OCI-LY7 (cell line): ENCODE measurements at regions not wholly inside any gene's neighbourhood (a gene's known extent, or its start where the extent isn't known, plus 50 kb on each side); places are given as distances from the start of the nearest gene placed in this dataset.

Experiments used
- BruUV-seq: library from RNA; stranded (reverse); fragments of 400-500 nt; replicated peaks from 2 replicates; lab custom pipeline; 2021; lab: Mats Ljungman, UMichigan
- CTCF ChIA-PET: fragments of 300-600 bp; sonication (Branson Sonifier 250); formaldehyde crosslinking; loops from one replicate; lab custom pipeline; 2022; ENCODE audit warnings: antibody characterized with exemption; ENCODE audit not compliant: unreplicated experiment; lab: Charles Lee
- POLR2A ChIA-PET: fragments of 300-600 bp; sonication (Branson Sonifier 250); formaldehyde crosslinking; loops from one replicate; lab custom pipeline; 2022; ENCODE audit warnings: antibody characterized with exemption; lab: Charles Lee
- DNase-seq: peaks from one replicate; pipeline ENCODE4 v3.0.0-alpha.2; 2015; ENCODE audit warnings: low spot score
- H2AFZ ChIP-seq: fragments of 200-600 bp; sonication (generic), shearing (Covaris generic); 2 replicates; pipeline ENCODE4 v1.6.1; 2014; ENCODE audit warnings: mild to moderate bottlenecking, antibody characterized with exemption, low read length, moderate library complexity
- H3K27ac ChIP-seq: fragments of 200-600 bp; sonication (generic); 2 replicates; pipeline ENCODE4 v1.5.1; 2014; ENCODE audit warnings: mixed run types, low read depth, mild to moderate bottlenecking, moderate library complexity, low read length, inconsistent platforms; ENCODE audit not compliant: poor library complexity, severe bottlenecking
- H3K36me3 ChIP-seq: fragments of 200-600 bp; sonication (generic); 2 replicates; pipeline ENCODE4 v1.6.1; 2014; ENCODE audit warnings: mild to moderate bottlenecking, antibody characterized with exemption, low read length, moderate library complexity, mixed read lengths; ENCODE audit not compliant: insufficient read depth
- H3K4me1 ChIP-seq: fragments of 200-600 bp; sonication (generic); 2 replicates; pipeline ENCODE4 v1.5.1; 2014; ENCODE audit warnings: mild to moderate bottlenecking, low read length; ENCODE audit not compliant: insufficient read depth, poor library complexity, severe bottlenecking
- H3K4me2 ChIP-seq: fragments of 200-600 bp; sonication (generic); 2 replicates; pipeline ENCODE4 v1.6.1; 2014; ENCODE audit warnings: mild to moderate bottlenecking, low read length
- H3K4me3 ChIP-seq: fragments of 200-600 bp; sonication (generic); 2 replicates; pipeline ENCODE4 v1.5.1; 2014; ENCODE audit warnings: mild to moderate bottlenecking, low read depth, low read length; ENCODE audit not compliant: poor library complexity, severe bottlenecking
- H3K79me2 ChIP-seq: fragments of 200-600 bp; sonication (generic); 2 replicates; pipeline ENCODE4 v1.6.1; 2016; ENCODE audit warnings: low read depth, mild to moderate bottlenecking, low read length, moderate library complexity, mixed read lengths; ENCODE audit not compliant: insufficient read depth
- H3K9me2 ChIP-seq: fragments of 200-600 bp; sonication (generic); 2 replicates; pipeline ENCODE4 v1.6.1; 2016; ENCODE audit warnings: mild to moderate bottlenecking, low read length, mixed read lengths; ENCODE audit not compliant: insufficient read depth
- H3K9me3 ChIP-seq: fragments of 200-600 bp; sonication (generic); 2 replicates; pipeline ENCODE4 v1.6.1; 2014; ENCODE audit warnings: mild to moderate bottlenecking, mixed run types, low read length, mixed read lengths
- H4K20me1 ChIP-seq: fragments of 200-600 bp; sonication (generic); 2 replicates; pipeline ENCODE4 v1.6.1; 2014; ENCODE audit warnings: mild to moderate bottlenecking, antibody characterized with exemption, low read length, moderate library complexity, mixed read lengths; ENCODE audit not compliant: insufficient read depth
- CTCF ChIP-seq: fragments of 200-600 bp; sonication (generic); conservative IDR thresholded peaks from 2 replicates; pipeline ENCODE4 v1.5.1; 2014; ENCODE audit warnings: mild to moderate bottlenecking, antibody characterized with exemption, low read length, moderate library complexity, mixed read lengths
- EZH2phosphoT487 ChIP-seq: fragments of 200-600 bp; sonication (generic); IDR thresholded peaks from 2 replicates; pipeline ENCODE4 v1.6.1; 2018; ENCODE audit warnings: low read depth, borderline replicate concordance, mild to moderate bottlenecking, mixed run types, antibody characterized with exemption, low read length, moderate library complexity, mixed read lengths
- intact Hi-C: fragments of 100-400 bp; cut with micrococcal nuclease; formaldehyde crosslinking; loops from one replicate; pipeline ENCODE4 v1.10.0; 2022; ENCODE audit not compliant: unreplicated experiment

- no peak for TF ChIP-seq EZH2phosphoT487
- TF ChIP-seq CTCF, result no peak
- no peak for DNase-seq
- ChIA-PET POLR2A (no interaction called here), CTCF (no interaction called here)
- Histone ChIP-seq H3K27ac (no peak overlapping the region), H3K79me2 (no peaks in the 10 kb centered on the region), H3K4me2 (no peak overlapping the region), H2AFZ (no peak overlapping the region), H3K36me3 (no peaks in the 10 kb centered on the region), H4K20me1 (no peaks in the 10 kb centered on the region), H3K4me1 (no peaks in the 10 kb centered on the region), H3K4me3 (no peak overlapping the region), H3K9me2 (no peaks in the 10 kb centered on the region), H3K9me3 (no peaks in the 10 kb centered on the region)
- no TSS peak for BruUV-seq
- intact Hi-C loops, result no loop called here
Observed at GRCh38 chr6:108791700-108792099, 56.5 kb upstream of the ARMC2 start.

GRCh38 chr6:108793516-108794251, 54.5 kb upstream of the ARMC2 start:
- no peaks in the 10 kb centered on the region for H3K9me3 ChIP-seq
- H3K4me3 ChIP-seq, result no peak overlapping the region
- H4K20me1 ChIP-seq, result no peaks in the 10 kb centered on the region
- no peak overlapping the region for H3K4me2 ChIP-seq
- H2AFZ ChIP-seq, result no peak overlapping the region
- no peak for DNase-seq
- H3K27ac ChIP-seq, result no peak overlapping the region
- no peaks in the 10 kb centered on the region for H3K79me2 ChIP-seq
- POLR2A ChIA-PET, result no interaction called here
- TF ChIP-seq CTCF (no peak), EZH2phosphoT487 (no peak)
- BruUV-seq, result no TSS peak
- intact Hi-C loops, result no loop called here
- no peaks in the 10 kb centered on the region for H3K9me2 ChIP-seq
- H3K36me3 ChIP-seq, result no peaks in the 10 kb centered on the region
- H3K4me1 ChIP-seq, result no peaks in the 10 kb centered on the region
- CTCF ChIA-PET, result no interaction called here

DNA sequence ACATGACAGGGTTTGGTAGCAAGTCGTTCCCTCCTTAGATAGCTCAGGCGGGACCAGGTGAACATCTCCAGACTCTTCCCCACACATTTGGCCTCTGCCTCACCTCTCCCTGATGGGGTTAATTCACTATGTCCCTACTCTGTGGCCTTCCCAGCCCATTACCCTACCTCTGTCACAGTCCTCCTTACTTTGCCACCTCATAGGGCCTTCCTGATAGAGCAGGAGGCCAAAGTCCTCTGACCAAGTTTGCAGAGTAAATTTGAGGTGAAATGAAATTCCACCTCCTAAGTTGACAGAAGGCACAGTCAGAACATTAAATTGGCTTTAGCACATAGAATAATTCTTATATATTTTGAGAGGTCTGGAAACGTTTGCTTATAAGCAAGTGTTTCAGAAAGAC, 53.1 kb upstream of the ARMC2 start:
- no peak for TF ChIP-seq CTCF
- TF ChIP-seq EZH2phosphoT487, result no peak
- intact Hi-C loops, result no loop called here
- no peaks in the 10 kb centered on the region for H3K36me3 ChIP-seq
- DNase-seq, result no peak
- no peak overlapping the region for H3K4me2 ChIP-seq
- H3K9me2 ChIP-seq, result no peaks in the 10 kb centered on the region
- no peaks in the 10 kb centered on the region for H3K79me2 ChIP-seq
- no TSS peak for BruUV-seq
- no peak overlapping the region for H3K27ac ChIP-seq
- ChIA-PET CTCF (no interaction called here), POLR2A (interaction anchor here (0.7 kb wide), 1 partner anchor 87 kb away, joined by 3 read pairs; no protein-coding TSS in a partner anchor)
- no peaks in the 10 kb centered on the region for H4K20me1 ChIP-seq
- H3K4me3 ChIP-seq, result no peak overlapping the region
- no peaks in the 10 kb centered on the region for H3K9me3 ChIP-seq
- no peak overlapping the region for H2AFZ ChIP-seq
- no peaks in the 10 kb centered on the region for H3K4me1 ChIP-seq
